CD4-positive, alpha-beta memory T cell (primary cell): ENCODE measurements at regions not wholly inside any gene's neighbourhood (a gene's known extent, or its start where the extent isn't known, plus 50 kb on each side); places are given as distances from the start of the nearest gene placed in this dataset.

ENCODE experiments used
- CTCF ChIA-PET: fragments of 350-600 bp; sonication (Branson Sonifier 250); formaldehyde crosslinking; loops from one replicate; lab custom pipeline; 2021; ENCODE audit warnings: inconsistent platforms; ENCODE audit not compliant: partially characterized antibody; lab: Charles Lee
- POLR2A ChIA-PET: fragments of 350-600 bp; sonication (Branson Sonifier 250); formaldehyde crosslinking; loops from one replicate; lab custom pipeline; 2021; ENCODE audit not compliant: partially characterized antibody; lab: Charles Lee
- DNase-seq, 5 donors: peaks; one replicate each; pipeline versions ENCODE4 v3.0.0 to v3.0.0-alpha.2; 2020 to 2022; ENCODE audit warnings: mixed read lengths in 1 of 5
- H3K27ac ChIP-seq: one replicate; pipeline ENCODE4 v1.7.0; 2013; ENCODE audit warnings: low read depth, low read length
- H3K27me3 ChIP-seq: 2 replicates; pipeline ENCODE4 v1.7.0; 2013; ENCODE audit warnings: mild to moderate bottlenecking, low read length, moderate library complexity; ENCODE audit not compliant: insufficient read depth
- H3K36me3 ChIP-seq: 2 replicates; pipeline ENCODE4 v1.7.0; 2013; ENCODE audit warnings: mild to moderate bottlenecking, low read length, moderate library complexity; ENCODE audit not compliant: insufficient read depth
- H3K4me1 ChIP-seq: 2 replicates; pipeline ENCODE4 v1.7.0; 2013; ENCODE audit warnings: mild to moderate bottlenecking, low read length, moderate library complexity; ENCODE audit not compliant: insufficient read depth
- H3K4me3 ChIP-seq, 2 donors: one replicate each; pipeline ENCODE4 v1.7.0; 2013; ENCODE audit warnings: low read length in 2 of 2, mild to moderate bottlenecking in 1 of 2
- H3K9me3 ChIP-seq, 2 donors: one replicate each; pipeline ENCODE4 v1.7.0; 2013; ENCODE audit warnings: low read length in 2 of 2, control low read depth in 1 of 2; ENCODE audit not compliant: control insufficient read depth in 1 of 2
- H3K27ac Mint-ChIP-seq, 7 donors: one replicate each; pipeline ENCODE4 v1.8.0; 2020 to 2021; ENCODE audit warnings: mixed read lengths in 7 of 7, mild to moderate bottlenecking in 6 of 7, inconsistent platforms in 3 of 7, moderate library complexity in 3 of 7
- H3K27me3 Mint-ChIP-seq, 2 donors: one replicate each; pipeline ENCODE4 v1.8.0; 2020 to 2021; ENCODE audit warnings: mixed read lengths in 2 of 2
- H3K36me3 Mint-ChIP-seq, 2 donors: one replicate each; pipeline ENCODE4 v1.8.0; 2020 to 2021; ENCODE audit warnings: mixed read lengths in 2 of 2, inconsistent platforms in 1 of 2, mild to moderate bottlenecking in 1 of 2
- H3K4me1 Mint-ChIP-seq, 4 donors: one replicate each; pipeline ENCODE4 v1.8.0; 2020 to 2021; ENCODE audit warnings: mixed read lengths in 4 of 4, mild to moderate bottlenecking in 1 of 4
- H3K4me3 Mint-ChIP-seq, 8 donors: one replicate each; pipeline ENCODE4 v1.8.0; 2020 to 2021; ENCODE audit warnings: mixed read lengths in 8 of 8, mild to moderate bottlenecking in 7 of 8, moderate library complexity in 6 of 8, inconsistent platforms in 3 of 8
- H3K9me3 Mint-ChIP-seq, 8 donors: one replicate each; pipeline ENCODE4 v1.8.0; 2020 to 2021; ENCODE audit warnings: mixed read lengths in 8 of 8, mild to moderate bottlenecking in 5 of 8, inconsistent platforms in 3 of 8, moderate library complexity in 1 of 8
- intact Hi-C: fragments of 100-400 bp; cut with micrococcal nuclease; formaldehyde crosslinking; loops from one replicate; pipeline ENCODE4 v1.15.1; 2023

DNA sequence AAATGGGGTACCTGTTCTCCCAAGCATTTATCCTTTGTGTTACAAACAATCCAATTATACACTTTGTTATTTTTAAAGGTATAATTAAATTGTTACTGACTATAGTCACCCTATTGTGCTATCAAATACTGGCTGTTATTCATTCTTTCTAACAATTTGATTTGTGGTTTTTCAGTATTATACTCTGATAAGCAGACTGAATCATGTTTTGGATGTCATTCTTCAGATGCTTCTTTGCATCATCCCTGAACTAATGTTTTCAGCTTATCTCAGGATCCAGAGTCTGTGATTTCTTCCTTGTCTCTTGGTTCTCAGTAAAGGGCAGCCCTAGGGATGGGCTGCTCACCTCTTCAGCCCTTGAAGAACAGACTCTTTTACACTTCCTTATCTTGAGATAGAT is 177.8 kb upstream of the SGCD start:
- Mint-ChIP-seq H3K27me3 (no peaks in the 10 kb centered on the region), H3K36me3 (no peaks in the 10 kb centered on the region), H3K9me3 (peaks cover 0 to 3% (median 0%) of the 10 kb centered on the region in 8 donors), H3K4me1 (no peaks in the 10 kb centered on the region), H3K4me3 (no peak overlapping the region), H3K27ac (no peak overlapping the region)
- no peaks in the 10 kb centered on the region for H3K4me1 ChIP-seq
- H3K27ac ChIP-seq = no peak overlapping the region
- no peak overlapping the region for H3K4me3 ChIP-seq
- no peak for DNase-seq
- intact Hi-C loops = no loop called here
- ChIA-PET POLR2A (no interaction called here), CTCF (no interaction called here)
- no peaks in the 10 kb centered on the region for H3K36me3 ChIP-seq
- H3K9me3 ChIP-seq = no peaks in the 10 kb centered on the region
- H3K27me3 ChIP-seq = no peaks in the 10 kb centered on the region

DNA sequence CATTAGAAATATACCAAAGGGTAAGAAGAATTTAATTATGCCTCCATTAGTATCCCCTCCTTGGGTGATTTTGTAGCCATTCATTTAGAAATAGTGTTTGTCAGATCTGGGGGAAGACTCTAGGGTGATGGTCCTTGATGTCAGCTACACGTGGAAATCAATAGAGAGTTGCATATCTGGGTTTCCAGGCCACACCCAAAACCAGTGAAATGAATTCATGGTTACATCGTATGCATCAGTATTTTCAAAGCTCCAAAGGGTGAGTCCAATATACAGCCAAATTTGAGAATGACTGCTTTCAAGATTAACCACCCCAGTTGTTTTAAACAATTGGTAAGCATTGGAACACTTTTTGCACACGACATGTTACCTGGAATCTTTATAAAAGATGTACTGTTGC is 173.4 kb upstream of the SGCD start:
- Histone ChIP-seq H3K4me1 (no peaks in the 10 kb centered on the region), H3K9me3 (no peaks in the 10 kb centered on the region), H3K36me3 (no peaks in the 10 kb centered on the region), H3K27me3 (no peaks in the 10 kb centered on the region), H3K27ac (no peak overlapping the region), H3K4me3 (no peak overlapping the region)
- ChIA-PET POLR2A (no interaction called here), CTCF (no interaction called here)
- Mint-ChIP-seq H3K36me3 (no peaks in the 10 kb centered on the region), H3K27me3 (no peaks in the 10 kb centered on the region), H3K4me3 (no peak overlapping the region), H3K27ac (no peak overlapping the region), H3K4me1 (no peaks in the 10 kb centered on the region), H3K9me3 (no peaks in the 10 kb centered on the region)
- intact Hi-C loops = no loop called here
- no peak for DNase-seq

DNA sequence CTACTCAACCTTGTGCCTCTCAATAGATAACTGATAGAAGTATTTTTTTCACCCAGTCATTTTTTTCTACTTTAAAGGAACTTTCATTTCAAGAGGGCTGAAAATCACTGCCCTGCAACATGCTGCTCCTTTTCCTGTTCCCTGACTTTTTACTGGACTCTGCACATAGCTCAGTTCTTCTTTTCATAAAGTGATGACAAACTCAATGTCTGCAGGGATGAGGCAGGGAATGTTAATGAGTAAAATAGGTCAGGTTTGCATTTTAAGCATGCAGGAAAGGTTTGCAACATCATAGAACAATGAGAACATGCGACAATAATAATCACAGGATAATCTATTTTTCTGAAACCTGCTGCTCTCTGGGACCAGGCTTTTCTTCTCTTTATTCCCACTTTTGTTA is 172.2 kb upstream of the SGCD start:
- ChIA-PET CTCF (no interaction called here), POLR2A (no interaction called here)
- H3K4me3 ChIP-seq = no peak overlapping the region
- H3K36me3 Mint-ChIP-seq = no peaks in the 10 kb centered on the region
- no peak overlapping the region for H3K27ac Mint-ChIP-seq
- H3K4me3 Mint-ChIP-seq = no peak overlapping the region
- H3K27me3 Mint-ChIP-seq = no peaks in the 10 kb centered on the region
- no peaks in the 10 kb centered on the region for H3K9me3 ChIP-seq
- H3K4me1 Mint-ChIP-seq = no peaks in the 10 kb centered on the region
- intact Hi-C loops = no loop called here
- no peaks in the 10 kb centered on the region for H3K4me1 ChIP-seq
- no peaks in the 10 kb centered on the region for H3K27me3 ChIP-seq
- no peak for DNase-seq
- no peaks in the 10 kb centered on the region for H3K9me3 Mint-ChIP-seq
- no peaks in the 10 kb centered on the region for H3K36me3 ChIP-seq
- no peak overlapping the region for H3K27ac ChIP-seq

DNA sequence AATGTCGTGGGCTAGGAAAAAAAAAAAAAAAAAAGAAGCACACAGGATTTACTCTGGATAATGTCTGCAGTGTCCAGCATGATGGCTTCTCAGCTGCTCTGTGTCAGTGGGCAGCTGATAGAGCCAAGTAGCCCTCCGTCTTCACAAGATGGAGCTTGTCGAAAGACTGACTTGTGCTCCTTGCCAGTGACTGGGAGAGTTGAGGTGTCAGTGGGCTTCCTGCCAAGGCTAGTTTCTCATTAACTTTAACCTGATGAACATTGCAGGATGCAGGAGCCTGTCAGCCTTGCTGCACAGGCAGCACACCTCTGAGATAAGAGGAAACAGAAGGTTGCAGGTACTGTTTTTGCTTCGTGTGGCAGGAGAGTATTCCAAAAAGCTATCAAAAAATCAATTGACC is 171.4 kb upstream of the SGCD start:
- no peaks in the 10 kb centered on the region for H3K36me3 ChIP-seq
- no peaks in the 10 kb centered on the region for H3K27me3 ChIP-seq
- H3K27ac ChIP-seq = no peak overlapping the region
- H3K4me3 ChIP-seq = no peak overlapping the region
- no peak overlapping the region for H3K27ac Mint-ChIP-seq
- no peaks in the 10 kb centered on the region for H3K9me3 Mint-ChIP-seq
- no peaks in the 10 kb centered on the region for H3K36me3 Mint-ChIP-seq
- no peaks in the 10 kb centered on the region for H3K4me1 ChIP-seq
- no peak overlapping the region for H3K4me3 Mint-ChIP-seq
- ChIA-PET POLR2A (no interaction called here), CTCF (no interaction called here)
- DNase-seq = no peak
- no peaks in the 10 kb centered on the region for H3K4me1 Mint-ChIP-seq
- intact Hi-C loops = no loop called here
- no peaks in the 10 kb centered on the region for H3K27me3 Mint-ChIP-seq
- no peaks in the 10 kb centered on the region for H3K9me3 ChIP-seq

DNA sequence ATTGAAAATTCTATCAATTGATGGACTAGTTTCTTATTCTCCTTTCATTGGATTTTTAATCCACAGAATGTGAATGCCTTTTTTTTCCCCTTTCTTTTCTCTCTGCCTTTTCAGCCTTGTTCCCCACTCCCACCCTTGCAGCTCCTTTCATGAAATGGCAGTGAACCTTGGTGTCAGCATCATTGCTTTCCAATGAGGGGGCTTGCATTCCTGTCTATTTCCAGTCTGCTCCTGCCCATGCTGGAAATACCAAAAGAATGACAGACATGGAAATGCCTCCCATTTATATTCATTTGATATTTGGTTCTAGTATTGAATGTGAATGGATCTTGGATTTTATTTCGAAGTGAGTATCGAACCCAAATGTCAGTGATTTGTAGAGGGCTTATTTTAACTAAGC is 162.7 kb upstream of the SGCD start:
- Mint-ChIP-seq H3K4me3 (no peak overlapping the region), H3K4me1 (no peaks in the 10 kb centered on the region)
- POLR2A ChIA-PET = no interaction called here

DNA sequence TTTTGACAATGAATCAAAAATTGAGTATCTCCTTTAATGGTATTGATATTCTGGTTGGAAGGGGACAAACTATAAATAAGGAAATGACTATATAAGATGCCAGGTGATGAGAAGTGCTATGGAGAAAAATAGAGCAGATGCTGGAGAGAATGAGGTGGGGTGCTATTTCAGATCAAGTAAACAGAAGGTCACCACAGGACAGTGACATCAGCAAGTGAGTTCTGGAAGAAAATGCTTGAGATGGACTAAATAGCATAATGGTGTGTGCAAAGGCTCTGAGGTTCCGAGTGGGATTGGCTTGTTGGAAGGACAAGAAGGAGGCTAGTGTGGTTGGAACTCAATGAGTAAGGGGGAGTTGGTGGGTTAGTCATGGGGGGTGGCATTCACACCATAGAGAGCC is 157.5 kb upstream of the SGCD start:
- Histone ChIP-seq H3K27me3 (no peaks in the 10 kb centered on the region), H3K4me3 (no peak overlapping the region), H3K9me3 (no peaks in the 10 kb centered on the region), H3K27ac (no peak overlapping the region), H3K4me1 (no peaks in the 10 kb centered on the region), H3K36me3 (no peaks in the 10 kb centered on the region)
- DNase-seq = no peak
- intact Hi-C loops = no loop called here
- Mint-ChIP-seq H3K9me3 (peaks cover 0 to 3% (median 0%) of the 10 kb centered on the region in 8 donors), H3K27ac (no peak overlapping the region), H3K4me3 (no peak overlapping the region), H3K36me3 (no peaks in the 10 kb centered on the region), H3K27me3 (peaks cover 3 to 4% of the 10 kb centered on the region in 2 donors), H3K4me1 (no peaks in the 10 kb centered on the region)
- ChIA-PET CTCF (no interaction called here), POLR2A (no interaction called here)

More for the DNA sequence above, 162.7 kb upstream of the SGCD start:
- H3K27me3 ChIP-seq = no peaks in the 10 kb centered on the region
- CTCF ChIA-PET = no interaction called here
- H3K4me1 ChIP-seq = no peaks in the 10 kb centered on the region
- peaks cover 3 to 4% of the 10 kb centered on the region in 2 donors for H3K27me3 Mint-ChIP-seq
- H3K4me3 ChIP-seq = no peak overlapping the region
- H3K27ac ChIP-seq = no peak overlapping the region
- no peaks in the 10 kb centered on the region for H3K9me3 ChIP-seq
- intact Hi-C loops = no loop called here
- peaks cover 0 to 3% (median 0%) of the 10 kb centered on the region in 8 donors for H3K9me3 Mint-ChIP-seq
- no peaks in the 10 kb centered on the region for H3K36me3 ChIP-seq
- H3K27ac Mint-ChIP-seq = no peak overlapping the region
- no peak for DNase-seq
- H3K36me3 Mint-ChIP-seq = no peaks in the 10 kb centered on the region

DNA sequence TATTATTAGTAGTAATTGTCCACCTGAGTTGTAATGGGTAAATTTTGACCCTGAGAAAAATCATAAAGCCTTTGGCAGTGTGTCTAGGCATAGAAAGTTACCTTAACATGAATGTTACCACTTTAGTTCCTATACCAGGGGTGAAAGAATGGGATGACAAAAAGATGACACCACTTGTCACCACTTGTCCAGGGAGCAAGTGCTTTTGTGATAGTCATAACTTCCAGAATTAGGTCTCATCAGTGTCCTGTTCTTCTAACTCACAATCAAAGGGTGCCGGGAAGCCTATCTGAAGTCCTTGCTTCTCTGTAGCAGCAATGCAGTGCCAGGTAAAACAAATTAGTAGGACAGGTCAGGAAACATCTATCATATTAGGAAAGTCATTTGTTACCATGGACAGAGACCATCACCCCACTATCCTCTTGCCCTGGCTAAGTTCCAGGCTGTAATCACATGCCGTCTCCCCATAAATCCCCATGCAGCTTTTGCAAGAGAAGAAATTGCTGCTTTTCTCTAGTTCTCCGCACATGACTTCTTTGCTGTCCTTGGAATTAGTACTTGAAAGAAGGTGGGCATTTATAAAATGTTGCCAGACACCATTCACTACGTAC is 156.5 kb upstream of the SGCD start:
- no peaks in the 10 kb centered on the region for H3K9me3 ChIP-seq
- H3K36me3 ChIP-seq = no peaks in the 10 kb centered on the region
- H3K4me1 Mint-ChIP-seq = no peaks in the 10 kb centered on the region
- no peak overlapping the region for H3K4me3 Mint-ChIP-seq
- H3K27me3 Mint-ChIP-seq = peaks cover 3 to 4% of the 10 kb centered on the region in 2 donors
- H3K4me1 ChIP-seq = no peaks in the 10 kb centered on the region
- peaks cover 0 to 3% (median 0%) of the 10 kb centered on the region in 8 donors for H3K9me3 Mint-ChIP-seq
- DNase-seq = no peak
- H3K27ac ChIP-seq = no peak overlapping the region
- no peaks in the 10 kb centered on the region for H3K27me3 ChIP-seq
- ChIA-PET POLR2A (no interaction called here), CTCF (no interaction called here)
- H3K36me3 Mint-ChIP-seq = no peaks in the 10 kb centered on the region
- intact Hi-C loops = no loop called here
- no peak overlapping the region for H3K4me3 ChIP-seq
- H3K27ac Mint-ChIP-seq = no peak overlapping the region

DNA sequence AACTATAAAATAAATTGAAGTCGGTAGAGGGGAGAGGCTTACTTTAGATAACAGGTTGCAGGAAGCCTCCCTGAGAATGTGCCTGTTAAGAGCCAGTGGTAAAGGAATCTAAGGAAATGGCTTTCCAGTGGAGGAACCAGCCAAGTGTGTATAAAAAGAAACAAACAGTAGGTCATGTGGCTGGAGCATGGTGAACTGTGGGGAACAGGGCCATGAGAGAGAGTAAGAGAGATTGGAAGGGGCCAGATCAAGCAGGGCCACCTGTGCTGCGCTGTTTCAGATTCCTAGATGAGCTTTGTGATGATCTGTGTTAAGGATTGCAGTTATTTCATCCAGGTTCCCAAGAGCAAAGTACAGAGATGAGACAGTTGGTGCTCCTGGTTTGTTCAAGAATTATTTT is 152.7 kb upstream of the SGCD start:
- H3K27me3 ChIP-seq = no peaks in the 10 kb centered on the region
- Mint-ChIP-seq H3K27me3 (no peaks in the 10 kb centered on the region), H3K4me1 (no peaks in the 10 kb centered on the region), H3K4me3 (no peak overlapping the region), H3K9me3 (no peaks in the 10 kb centered on the region), H3K36me3 (no peaks in the 10 kb centered on the region), H3K27ac (no peak overlapping the region)
- CTCF ChIA-PET = no interaction called here
- H3K36me3 ChIP-seq = no peaks in the 10 kb centered on the region
- DNase-seq = no peak
- no peaks in the 10 kb centered on the region for H3K9me3 ChIP-seq
- H3K27ac ChIP-seq = no peak overlapping the region
- no peak overlapping the region for H3K4me3 ChIP-seq
- POLR2A ChIA-PET = no interaction called here
- H3K4me1 ChIP-seq = no peaks in the 10 kb centered on the region
- intact Hi-C loops = no loop called here
